GM19438 (cell line): ENCODE measurements at regions not wholly inside any gene's neighbourhood (a gene's known extent, or its start where the extent isn't known, plus 50 kb on each side); places are given as distances from the start of the nearest gene placed in this dataset.
"Not testable (repeated sequence)": the region's sequence is repeated elsewhere in the genome, so short reads cannot be mapped to it uniquely, and the experiment has no call there.

Experiments used
- ATAC-seq: cut with Tn5 transposase; IDR thresholded peaks from one replicate; pipeline ENCODE4 v1.9.1; 2021; ENCODE audit warnings: low read depth; ENCODE audit not compliant: unreplicated experiment

DNA sequence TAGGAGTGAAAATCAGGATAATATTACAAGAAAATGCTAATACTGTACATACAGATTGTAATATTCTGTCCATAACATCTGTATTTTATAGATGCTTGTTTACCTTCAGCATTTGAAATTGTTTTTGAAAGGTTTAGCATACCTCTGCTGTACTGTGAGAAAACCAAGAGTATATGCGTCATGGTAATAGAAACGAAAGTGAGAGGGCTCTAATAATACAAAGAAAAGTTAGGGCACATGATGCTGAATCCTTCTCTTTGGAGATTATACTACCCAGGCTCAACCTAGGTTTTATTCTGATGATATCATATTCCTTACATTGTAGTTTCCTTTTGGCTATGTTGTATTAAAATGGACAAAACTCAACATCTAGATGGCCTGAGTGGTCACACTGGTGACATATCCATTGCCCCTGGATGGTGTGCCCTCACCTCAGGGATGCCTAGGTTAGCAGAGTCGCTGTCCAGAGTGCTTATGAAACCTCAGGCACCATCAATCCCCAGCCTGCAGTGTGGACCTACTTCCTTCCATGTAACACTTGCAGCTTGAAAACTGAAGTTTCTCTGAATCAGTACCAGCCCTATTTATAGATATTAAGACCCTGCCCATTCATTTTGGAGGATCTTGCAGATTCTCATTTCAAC is 253.7 kb downstream of the KCTD12 start:
- ATAC-seq = no peak

DNA sequence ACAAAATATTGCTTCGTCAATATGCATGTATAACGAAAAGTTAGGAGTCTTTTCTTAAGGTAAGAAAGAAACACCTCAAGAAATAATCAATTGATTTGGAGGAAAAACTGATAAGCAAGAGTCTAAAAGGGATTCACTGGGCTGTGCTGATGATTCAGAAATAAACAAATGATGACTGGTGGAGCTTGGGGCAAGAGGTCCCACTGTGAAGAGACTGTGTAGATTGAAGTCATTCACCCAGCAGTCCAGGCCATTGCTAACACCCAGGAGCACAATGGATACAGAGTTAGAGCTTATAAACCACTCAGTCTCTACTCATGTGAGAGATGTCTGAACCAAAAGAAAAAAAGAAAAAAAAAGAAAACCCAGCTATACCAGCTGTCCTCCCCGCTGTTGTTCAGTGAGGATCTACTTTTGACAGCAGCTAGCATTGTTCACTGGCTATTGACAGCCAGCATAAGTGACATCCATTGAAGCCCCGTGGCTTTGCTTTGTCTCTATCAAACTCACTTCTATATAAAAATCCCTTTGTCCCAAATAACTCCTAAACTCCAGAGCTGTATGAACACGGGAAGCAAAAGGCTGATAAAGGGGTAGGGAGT is 255.5 kb downstream of the KCTD12 start:
- ATAC-seq = no peak

DNA sequence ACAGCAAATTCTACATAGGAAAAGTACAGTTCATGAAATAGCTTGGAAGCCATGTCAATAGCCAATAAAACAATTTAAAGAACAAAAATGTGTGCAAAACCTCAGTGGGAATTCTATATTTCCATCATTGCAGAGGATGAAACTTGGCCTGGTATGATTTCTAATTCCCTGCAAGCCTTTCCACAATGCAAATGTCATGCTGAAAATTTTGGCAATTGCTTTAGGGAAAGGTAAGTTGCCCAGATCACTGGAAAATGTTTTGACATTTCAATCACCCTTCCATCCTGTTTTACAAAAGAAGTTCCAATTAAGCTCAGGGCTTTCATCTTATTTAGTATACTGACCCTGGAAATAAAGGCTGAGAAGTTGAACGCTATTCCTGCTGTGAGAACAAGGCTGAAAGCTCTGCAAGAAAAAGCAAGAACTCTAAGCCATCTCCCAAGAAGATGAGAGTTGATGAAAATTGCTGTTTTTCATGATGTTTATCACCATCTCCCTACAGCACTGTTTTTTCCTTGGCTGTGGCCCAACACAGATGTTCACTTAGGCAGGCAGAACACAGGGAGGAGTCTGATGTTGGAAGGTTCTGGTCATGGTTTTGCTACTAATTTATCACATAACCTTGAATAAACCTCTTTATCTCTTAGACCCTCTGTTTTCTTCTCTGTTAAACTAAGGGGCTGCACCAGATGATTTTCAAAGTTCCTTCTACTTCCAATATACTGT is 263.7 kb downstream of the KCTD12 start:
- ATAC-seq = no peak

DNA sequence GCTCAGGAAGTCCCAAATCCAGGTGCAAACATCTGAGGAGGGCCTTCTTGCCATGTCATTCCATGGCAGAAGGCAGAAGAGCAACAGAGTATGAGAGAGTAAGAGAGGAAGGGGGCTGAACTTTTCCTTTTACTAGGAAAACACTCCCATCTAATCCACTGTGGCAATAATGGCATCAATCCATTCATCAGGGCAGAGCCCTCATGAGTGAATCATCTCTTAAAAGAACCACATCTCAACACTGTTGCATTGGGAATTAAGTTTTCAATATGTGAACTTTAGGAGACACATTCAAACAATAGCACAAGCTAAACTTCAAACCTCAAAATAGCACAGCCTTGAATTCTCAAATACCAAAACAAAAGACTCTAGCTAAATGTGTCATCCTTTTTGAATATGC is 264.5 kb downstream of the KCTD12 start:
- ATAC-seq = no peak

DNA sequence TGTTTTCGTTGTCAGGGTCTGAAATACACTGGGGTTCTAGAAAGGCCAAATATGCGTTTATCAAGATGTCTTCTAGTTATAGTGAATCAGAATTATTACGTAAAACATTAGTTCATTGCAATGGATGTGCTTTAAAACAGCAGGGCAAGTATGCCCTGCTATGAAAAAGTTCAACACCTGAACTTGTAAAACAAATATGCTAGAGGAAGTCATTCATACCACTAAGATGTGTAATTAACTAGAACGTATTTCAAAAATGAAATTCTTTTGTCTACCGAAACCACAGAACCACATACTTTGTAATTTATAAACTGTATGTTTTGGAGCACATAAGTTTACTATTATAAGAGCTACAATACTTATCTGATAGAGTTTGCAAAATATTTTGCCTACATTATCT is 266.2 kb downstream of the KCTD12 start:
- no peak for ATAC-seq

DNA sequence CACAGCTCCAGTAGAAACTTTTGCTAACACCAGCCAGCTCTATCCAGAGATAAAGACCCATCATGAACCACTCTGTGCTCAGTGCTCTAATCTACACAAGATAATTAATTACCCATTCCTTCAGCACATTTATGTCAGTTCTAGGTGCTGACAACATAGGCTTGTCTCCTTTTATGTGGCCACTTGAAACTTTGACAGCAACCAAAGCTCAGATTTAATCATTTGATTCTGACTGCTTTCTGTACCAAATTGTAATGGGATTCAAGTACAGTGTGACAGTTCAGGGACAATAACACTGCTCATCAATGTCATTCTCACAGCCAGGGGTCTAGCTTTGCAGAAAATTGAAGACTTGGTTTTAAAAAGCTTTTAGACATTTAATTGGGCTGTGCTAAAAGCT is 266.6 kb downstream of the KCTD12 start:
- ATAC-seq = no peak

DNA sequence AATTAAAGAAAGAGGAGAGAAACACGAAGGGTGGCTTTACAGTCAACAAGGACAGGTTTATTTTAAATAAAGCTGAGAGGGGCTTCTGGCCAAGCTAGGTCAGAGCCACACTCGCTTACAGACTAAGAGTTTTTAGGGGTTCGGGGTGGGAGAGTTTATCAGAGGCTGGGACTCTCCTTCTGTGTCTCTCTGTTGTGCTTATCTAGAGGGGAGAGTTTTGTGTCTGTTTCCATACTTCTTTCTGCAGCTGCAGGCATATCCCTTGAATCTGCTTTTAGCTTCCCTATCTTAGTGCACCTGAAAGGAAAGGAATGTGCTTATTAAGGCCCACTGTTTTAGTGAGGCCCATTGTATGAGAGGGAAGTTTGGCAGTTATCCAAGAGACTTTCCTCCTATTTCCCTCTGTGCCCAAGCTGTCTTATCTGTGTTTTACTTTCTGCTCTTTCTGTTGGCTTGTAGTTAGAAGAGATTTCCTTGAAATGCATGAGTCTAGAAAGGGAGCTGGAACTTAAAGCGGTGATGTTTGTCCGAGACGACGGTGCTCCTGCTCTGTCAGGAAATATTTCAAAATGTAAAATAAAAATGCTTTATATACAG is 275.3 kb downstream of the KCTD12 start:
- no peak for ATAC-seq

DNA sequence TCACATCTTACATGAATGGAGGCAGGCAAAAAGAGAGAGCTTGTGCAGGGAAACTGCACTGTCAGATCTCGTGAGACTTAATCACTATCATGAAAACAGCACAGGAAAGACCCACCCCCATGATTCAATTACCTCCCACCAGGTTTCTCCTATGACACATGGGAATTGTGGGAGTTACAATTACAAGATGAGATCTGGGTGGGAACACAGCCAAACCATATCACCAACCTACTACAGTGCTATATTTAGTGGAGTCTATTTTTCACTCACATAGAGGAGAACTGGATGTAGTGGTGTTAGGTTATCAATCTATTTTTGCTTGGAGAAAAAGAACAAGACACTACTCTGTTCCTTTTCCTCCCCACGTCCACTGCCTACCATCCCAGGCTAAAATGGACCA is 276.6 kb downstream of the KCTD12 start:
- ATAC-seq = no peak

DNA sequence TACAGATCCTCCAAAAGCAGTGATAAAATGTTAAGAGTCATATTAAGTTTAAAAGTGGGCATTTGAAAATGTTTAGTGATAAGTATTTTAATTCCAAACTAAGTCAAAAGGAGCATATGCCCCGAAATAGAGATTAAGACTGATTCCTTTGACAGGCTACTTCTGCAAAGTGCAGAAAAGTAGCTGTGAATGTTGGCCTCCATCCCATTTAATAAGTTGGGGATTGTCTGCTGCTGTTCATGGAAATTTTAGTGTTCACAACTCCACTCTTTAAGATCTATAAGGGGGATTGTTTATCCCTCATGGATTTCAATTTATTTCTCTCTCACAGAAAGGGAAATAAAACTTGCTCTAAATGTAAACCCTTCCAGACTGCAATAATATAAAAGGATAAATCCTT is 278.3 kb downstream of the KCTD12 start:
- ATAC-seq = no peak

DNA sequence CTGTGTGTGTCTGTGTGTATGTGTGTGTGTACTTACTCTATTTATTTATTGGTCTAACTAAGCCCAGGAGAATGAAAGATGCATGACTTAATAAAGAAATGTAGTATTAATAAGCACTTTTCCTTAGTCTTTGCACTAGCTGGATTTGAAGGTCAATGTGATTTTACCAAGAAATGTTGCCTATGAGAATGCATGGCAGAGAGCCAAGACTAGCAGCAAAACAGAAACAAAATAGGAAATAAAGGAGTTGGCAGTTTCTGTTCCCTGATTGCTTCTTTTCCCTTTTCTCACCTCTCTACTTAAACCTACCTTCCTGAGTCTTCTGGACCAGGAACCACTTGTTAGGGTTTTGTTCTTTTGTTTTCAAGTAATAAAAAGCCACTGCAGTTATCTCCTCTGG is 286.1 kb downstream of the KCTD12 start:
- ATAC-seq = no peak

DNA sequence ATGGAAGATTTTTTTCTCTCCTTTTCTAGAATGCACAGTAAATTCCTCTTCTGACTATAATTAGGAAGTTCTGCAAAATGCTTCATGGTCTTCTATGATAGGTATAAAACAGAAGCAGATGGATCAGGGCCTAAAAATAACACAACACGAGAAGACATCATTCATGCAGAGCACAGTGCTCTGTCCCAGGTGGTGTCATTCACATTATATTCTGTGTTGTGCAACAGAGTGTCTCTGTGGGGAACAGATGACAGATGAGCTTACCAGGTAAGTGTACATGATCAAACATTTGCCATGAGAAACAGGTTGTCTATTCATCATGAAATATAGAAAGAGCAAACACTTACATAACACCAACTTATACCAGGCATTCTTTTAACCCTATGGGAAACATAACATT is 288.3 kb downstream of the KCTD12 start:
- no peak for ATAC-seq

DNA sequence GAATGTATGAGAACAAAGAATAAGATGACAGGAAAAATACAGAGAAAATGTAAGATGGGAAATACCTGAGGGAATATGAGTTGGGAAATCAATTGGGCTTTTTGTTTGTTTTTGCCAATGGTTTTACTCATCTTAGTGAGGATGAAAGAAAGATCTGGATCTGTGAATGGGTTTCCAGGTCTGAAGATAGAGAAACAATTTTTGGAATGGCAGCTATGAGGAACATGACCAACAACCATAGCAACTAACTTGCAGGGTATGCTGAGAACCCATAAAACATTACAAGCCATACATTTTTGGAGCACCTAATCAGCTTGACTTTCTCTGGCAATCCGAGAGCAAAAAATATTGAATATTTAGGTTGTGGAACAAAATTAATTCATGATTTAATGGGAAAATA is 290.0 kb downstream of the KCTD12 start:
- ATAC-seq = no peak

DNA sequence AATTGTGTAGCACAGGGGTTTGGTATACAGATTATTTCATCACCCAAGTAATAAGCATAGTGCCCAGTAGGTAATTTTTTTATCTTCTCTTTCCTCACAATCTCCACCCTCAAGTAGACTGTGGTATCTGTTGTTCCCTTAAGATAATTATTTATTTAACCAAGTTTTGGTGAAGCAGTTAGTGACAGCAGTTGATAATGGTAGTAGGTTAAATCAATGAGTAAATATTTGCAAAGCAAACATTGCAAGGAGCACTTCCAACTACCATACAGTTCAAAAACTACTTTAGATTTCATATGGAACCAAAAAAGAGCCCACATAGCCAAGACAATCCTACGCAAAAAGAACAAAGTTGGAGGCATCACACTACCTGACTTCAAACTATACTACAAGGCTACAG is 291.8 kb downstream of the KCTD12 start:
- ATAC-seq = no peak

DNA sequence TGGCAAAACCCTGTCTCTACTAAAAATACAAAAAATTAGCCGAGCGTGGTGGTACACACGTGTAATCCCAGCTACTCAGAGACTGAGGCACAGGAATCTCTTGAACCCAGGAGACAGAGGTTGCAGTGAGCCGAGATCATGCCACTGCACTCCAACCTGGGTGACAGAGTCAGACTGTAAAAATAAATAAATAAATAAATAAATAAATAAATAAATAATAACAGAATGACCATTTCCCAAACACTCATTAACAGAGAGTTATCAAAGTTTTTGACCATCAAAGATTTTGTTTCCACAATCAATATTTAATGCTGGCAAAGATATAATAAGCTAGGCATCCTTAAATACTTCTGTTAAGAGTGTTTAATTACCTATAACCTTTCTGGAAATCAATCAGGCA is 299.4 kb downstream of the KCTD12 start:
- no peak for ATAC-seq

DNA sequence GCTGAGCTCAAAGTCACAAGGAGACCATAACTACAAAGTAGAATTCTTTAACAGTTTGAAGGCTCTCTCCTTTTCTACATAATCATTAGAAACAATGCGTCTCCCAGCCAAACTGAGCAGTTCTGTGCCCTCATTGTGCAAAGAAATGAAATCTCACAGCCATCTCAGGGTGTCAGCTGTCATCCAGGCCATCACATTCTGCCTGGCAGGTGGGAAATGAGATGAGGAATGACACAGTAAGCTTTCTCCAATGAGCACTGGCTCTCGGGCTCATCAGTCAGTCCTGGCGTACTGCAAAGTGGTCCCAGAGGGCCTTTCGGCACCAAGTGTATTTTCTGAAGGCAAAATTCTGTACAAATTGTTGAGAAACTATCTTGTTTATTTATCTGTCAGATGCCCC is 306.5 kb downstream of the KCTD12 start:
- no peak for ATAC-seq

DNA sequence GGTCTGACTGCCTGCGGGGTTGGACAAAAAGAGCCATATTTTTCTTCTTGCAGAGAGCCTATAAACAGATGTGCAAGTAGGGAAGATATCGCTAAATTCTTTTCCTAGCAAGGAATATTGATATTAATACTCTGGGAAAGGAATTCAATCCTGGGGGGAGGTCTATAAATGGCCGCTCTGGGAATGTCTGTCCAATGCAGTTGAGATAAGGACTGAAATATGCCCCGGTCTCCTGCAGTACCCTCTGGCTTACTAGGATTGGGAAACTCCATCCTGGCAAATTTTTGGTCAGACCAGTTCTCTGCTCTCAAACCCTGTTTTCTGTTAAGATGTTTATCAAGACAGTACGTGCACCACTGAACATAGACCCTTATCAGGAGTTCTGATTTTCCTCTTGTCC is 310.6 kb downstream of the KCTD12 start:
- not testable (repeated sequence) for ATAC-seq

DNA sequence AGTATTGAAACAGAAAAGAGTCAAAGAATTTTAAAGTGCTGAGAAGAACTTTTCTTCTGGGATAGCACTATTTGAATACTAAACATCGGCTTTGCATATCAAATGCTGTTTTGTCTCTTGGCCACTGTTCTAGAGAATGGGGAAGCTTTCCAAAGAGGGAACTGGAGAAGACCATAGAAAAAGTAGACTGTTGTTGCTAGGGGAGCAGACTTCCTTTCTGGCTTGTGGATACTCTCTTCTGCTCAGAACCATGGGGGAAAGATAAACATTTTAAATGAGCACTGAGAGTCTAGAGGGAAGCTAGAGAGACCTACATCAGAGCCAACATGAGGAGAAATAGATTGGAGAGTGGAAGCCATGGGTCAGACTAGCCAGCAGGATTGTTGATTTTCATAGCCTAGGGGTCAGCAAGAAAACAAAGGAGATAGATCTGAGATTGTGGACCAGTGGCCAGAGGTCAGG is 315.7 kb downstream of the KCTD12 start:
- no peak for ATAC-seq

DNA sequence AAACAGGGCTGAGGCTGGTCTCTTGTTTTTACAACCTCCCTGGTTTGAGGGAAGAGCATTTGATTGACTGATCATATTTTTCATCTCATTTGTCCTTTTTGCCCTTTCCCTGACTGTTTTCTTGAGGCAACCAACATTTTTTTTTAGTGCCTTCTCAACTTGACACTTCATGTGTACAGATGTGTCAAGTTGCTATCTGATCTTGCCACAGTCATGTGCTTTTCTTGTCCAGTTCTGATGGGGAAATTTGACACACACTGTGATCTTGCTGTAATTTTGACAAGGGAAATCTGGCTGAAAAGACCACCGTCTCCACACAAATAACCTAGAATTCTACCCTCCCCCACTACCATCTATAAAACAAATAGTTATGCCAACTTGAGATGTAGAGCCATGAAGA is 329.6 kb downstream of the KCTD12 start:
- ATAC-seq = no peak

DNA sequence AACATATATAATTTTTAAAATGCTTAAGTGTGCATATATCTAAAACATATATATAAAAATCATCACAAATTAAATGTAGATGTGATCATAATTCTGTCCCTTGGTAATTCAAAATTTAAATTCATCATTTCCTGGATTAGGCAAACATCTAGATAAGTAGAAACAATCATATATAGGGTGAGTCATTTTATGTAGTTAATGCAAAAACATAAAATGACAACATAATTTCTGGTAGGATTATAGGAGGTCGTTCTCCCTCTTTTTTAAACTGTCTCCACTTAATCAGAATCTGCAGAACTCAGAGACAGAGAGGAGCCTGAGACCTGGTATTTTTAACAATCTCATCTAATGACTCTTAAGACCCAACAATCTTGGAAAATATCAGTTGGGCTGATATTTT is 333.4 kb downstream of the KCTD12 start:
- ATAC-seq = no peak

DNA sequence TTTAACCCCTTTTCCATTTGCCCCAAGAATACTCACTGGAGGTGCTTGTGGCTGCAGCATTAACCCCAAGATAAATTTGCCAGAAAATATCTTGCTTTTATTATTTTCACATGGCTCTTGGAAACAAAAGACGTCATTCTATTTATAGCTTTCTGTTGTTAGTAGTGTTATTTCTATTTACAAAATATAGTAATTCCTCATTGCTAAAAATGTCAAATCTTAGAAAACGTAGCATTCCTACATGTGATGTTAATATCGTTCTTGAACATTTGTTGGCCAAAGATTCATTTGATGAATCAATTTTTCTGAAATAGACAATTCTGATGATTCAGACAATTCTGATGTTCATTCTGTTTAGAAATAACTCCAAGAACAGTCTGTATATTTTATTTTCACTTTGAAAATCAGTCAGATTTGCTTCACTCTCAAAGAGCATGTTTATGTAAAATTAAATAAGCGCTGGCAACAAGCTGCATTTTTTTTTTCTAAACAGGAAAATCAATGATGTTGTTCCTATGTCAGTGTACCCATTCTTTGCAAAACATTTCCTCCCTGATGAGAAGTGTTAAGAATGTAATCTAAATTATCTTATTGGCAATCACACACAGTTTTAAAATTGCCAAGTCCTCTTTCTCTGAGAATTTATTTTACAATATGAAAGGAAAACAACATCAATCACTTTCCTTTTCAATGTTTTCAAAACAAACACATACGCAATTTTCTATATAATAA is 334.0 kb downstream of the KCTD12 start:
- ATAC-seq = no peak

DNA sequence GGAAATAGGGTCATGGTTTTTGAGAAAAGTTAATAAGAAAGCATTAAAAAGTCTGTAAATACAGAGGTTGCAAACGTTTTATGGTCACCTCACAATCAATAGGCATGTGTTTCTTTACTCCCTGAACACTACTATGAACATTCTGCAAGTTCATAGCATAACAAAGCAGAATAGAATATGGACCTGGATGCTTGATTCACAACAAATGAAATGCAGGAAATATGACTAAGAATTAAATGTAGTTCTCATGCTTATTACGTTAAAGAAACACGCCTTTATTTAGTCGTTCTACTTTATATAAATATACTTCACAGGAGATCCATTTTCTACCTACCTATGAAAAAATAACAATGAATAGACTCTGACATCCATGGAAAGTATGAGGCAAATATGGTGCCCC is 344.0 kb downstream of the KCTD12 start:
- no peak for ATAC-seq
